ENCODE measurements at regions not wholly inside any gene's neighbourhood (a gene's known extent, or its start where the extent isn't known, plus 50 kb on each side); places are given as distances from the start of the nearest gene placed in this dataset.

GRCh38 chr6:166776571-166776970 lies 149.5 kb upstream of the RPS6KA2 start:
- TF ChIP-seq, protein P1, sequence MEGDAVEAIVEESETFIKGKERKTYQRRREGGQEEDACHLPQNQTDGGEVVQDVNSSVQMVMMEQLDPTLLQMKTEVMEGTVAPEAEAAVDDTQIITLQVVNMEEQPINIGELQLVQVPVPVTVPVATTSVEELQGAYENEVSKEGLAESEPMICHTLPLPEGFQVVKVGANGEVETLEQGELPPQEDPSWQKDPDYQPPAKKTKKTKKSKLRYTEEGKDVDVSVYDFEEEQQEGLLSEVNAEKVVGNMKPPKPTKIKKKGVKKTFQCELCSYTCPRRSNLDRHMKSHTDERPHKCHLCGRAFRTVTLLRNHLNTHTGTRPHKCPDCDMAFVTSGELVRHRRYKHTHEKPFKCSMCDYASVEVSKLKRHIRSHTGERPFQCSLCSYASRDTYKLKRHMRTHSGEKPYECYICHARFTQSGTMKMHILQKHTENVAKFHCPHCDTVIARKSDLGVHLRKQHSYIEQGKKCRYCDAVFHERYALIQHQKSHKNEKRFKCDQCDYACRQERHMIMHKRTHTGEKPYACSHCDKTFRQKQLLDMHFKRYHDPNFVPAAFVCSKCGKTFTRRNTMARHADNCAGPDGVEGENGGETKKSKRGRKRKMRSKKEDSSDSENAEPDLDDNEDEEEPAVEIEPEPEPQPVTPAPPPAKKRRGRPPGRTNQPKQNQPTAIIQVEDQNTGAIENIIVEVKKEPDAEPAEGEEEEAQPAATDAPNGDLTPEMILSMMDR (conservative IDR thresholded peaks at IDR 0.05; ENCODE audit: low read depth, low read length): no peak
- DNase-seq (ENCODE audit: low read depth): no peak
- no peak overlapping the region for H3K4me3 ChIP-seq (ENCODE audit: low read depth, low read length)

- no peak overlapping the region for H3K4me3 ChIP-seq (ENCODE audit: low read depth, low read length)
- TF ChIP-seq, protein P1 (conservative IDR thresholded peaks at IDR 0.05; ENCODE audit: low read depth, low read length): no peak
- DNase-seq (ENCODE audit: low read depth): no peak
These were observed 148.8 kb upstream of the RPS6KA2 start for GRCh38 chr6:166775923-166776220.

DNA sequence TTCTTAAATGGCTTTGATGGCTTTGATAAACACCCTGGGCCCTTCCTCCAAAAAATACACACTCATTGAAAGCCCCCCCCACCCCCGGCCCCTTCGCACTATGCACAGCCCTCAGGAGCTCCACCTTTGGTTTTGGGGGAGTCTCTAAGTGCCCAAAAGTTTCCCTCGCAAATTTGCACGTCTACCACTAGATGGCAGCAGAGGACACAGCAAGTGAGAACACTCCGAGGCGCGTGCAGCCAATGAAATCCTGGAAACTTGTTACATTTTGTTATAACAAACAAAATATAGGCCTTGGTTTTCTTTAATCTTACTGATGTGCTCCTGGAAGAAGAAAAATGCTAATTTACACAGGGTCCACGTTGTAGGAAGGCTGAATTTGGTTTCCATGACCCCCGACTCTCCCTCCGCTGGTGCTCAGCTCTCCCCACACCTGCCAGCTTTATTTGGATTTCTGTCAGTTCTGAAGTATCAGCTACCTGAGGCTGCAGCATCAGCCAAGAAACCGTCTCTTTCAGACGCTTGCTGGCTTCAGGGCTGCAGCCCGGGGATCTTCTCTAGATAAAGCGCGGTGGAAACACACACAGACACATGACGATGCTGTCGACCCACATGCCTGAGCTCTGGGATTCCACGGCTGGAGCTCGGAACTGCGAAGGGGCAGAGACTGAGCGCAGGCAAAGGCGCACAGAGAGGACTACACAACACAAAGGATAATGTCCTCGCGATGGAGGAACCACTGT lies 148.3 kb upstream of the RPS6KA2 start:
- TF ChIP-seq, protein P1 (conservative IDR thresholded peaks at IDR 0.05; ENCODE audit: low read depth, low read length): peak; percentile 85
- DNase-seq (ENCODE audit: low read depth): no peak
- no peak overlapping the region for H3K4me3 ChIP-seq (ENCODE audit: low read depth, low read length)

- TF ChIP-seq, protein P1 (conservative IDR thresholded peaks at IDR 0.05; ENCODE audit: low read depth, low read length): no peak
- no peak overlapping the region for H3K4me3 ChIP-seq (ENCODE audit: low read depth, low read length)
- no peak for DNase-seq (ENCODE audit: low read depth)
These were observed 147.7 kb upstream of the RPS6KA2 start for GRCh38 chr6:166774770-166775169.

- TF ChIP-seq, protein P1 (conservative IDR thresholded peaks at IDR 0.05; ENCODE audit: low read depth, low read length): no peak
- DNase-seq (ENCODE audit: low read depth): no peak
- no peak overlapping the region for H3K4me3 ChIP-seq (ENCODE audit: low read depth, low read length)
These were observed 147.2 kb upstream of the RPS6KA2 start for GRCh38 chr6:166774292-166774691.

DNA sequence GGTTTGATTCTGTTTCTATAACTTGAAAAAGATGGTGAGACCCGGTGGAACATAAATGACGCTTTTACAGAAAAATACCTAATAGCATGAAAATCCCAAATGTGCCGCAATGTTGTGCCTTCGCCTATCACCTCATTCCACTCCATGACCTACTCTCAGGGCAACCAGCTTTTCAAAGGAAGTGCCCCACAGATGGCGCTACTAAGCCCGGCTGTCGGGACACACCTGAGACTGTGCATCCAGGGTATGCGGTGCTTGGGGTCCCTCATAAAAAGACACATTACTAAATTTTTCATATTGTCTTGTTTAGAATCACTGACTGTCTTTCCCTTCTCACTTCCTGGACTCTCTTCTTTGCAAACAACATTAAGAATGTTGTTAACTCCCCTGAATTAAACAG lies 145.5 kb upstream of the RPS6KA2 start:
- no peak overlapping the region for H3K4me3 ChIP-seq (ENCODE audit: low read depth, low read length)
- DNase-seq (ENCODE audit: low read depth): no peak
- TF ChIP-seq, protein P1 (conservative IDR thresholded peaks at IDR 0.05; ENCODE audit: low read depth, low read length): peak; percentile 51

- no peak overlapping the region for H3K4me3 ChIP-seq (ENCODE audit: low read depth, low read length)
- DNase-seq (ENCODE audit: low read depth): no peak
- TF ChIP-seq, protein P1 (conservative IDR thresholded peaks at IDR 0.05; ENCODE audit: low read depth, low read length): no peak
These were observed 144.7 kb upstream of the RPS6KA2 start for GRCh38 chr6:166771701-166772100.
